Astrocyte of the hippocampus (primary cell): ENCODE measurements at regions not wholly inside any gene's neighbourhood (a gene's known extent, or its start where the extent isn't known, plus 50 kb on each side); places are given as distances from the start of the nearest gene placed in this dataset.

Source experiments
- DNase-seq: peaks from one replicate; pipeline ENCODE4 v3.0.0; 2011; ENCODE audit warnings: low read depth, low spot score

GRCh38 chr3:74564560-74564959, 49.9 kb downstream of the CNTN3 start:
- no peak for DNase-seq

- no peak for DNase-seq
These were observed 51.7 kb downstream of the CNTN3 start for GRCh38 chr3:74562558-74563269.

GRCh38 chr3:74561881-74562280, 52.6 kb downstream of the CNTN3 start:
- DNase-seq, result peak; percentile 15

- DNase-seq, result no peak
These were observed 55.2 kb downstream of the CNTN3 start for GRCh38 chr3:74559261-74559660.

- no peak for DNase-seq
These were observed 63.8 kb downstream of the CNTN3 start for GRCh38 chr3:74550686-74551085.

- peak; percentile 70 for DNase-seq
These were observed 68.0 kb downstream of the CNTN3 start for GRCh38 chr3:74546426-74546825.

- DNase-seq, result no peak
These were observed 72.0 kb downstream of the CNTN3 start for GRCh38 chr3:74542441-74542840.

GRCh38 chr3:74539876-74540275, 74.6 kb downstream of the CNTN3 start:
- DNase-seq, result peak; percentile 16

GRCh38 chr3:74538669-74539068, 75.8 kb downstream of the CNTN3 start:
- DNase-seq, result no peak

GRCh38 chr3:74537857-74538256, 76.6 kb downstream of the CNTN3 start:
- DNase-seq, result no peak

- peak; percentile 28 for DNase-seq
These were observed 77.3 kb downstream of the CNTN3 start for GRCh38 chr3:74537164-74537563.

- no peak for DNase-seq
These were observed 79.2 kb downstream of the CNTN3 start for GRCh38 chr3:74535281-74535680.

GRCh38 chr3:74534611-74535010, 79.8 kb downstream of the CNTN3 start:
- no peak for DNase-seq

GRCh38 chr3:74532446-74532845, 82.0 kb downstream of the CNTN3 start:
- DNase-seq, result peak; percentile 48

GRCh38 chr3:74531491-74531890, 83.0 kb downstream of the CNTN3 start:
- DNase-seq, result no peak

- no peak for DNase-seq
These were observed 85.3 kb downstream of the CNTN3 start for GRCh38 chr3:74529145-74529544.

- DNase-seq, result no peak
These were observed 86.9 kb downstream of the CNTN3 start for GRCh38 chr3:74527566-74527965.

GRCh38 chr3:74523811-74524210, 90.6 kb downstream of the CNTN3 start:
- DNase-seq, result peak; percentile 12

GRCh38 chr3:74520895-74521294, 93.6 kb downstream of the CNTN3 start:
- DNase-seq, result no peak

- no peak for DNase-seq
These were observed 95.8 kb downstream of the CNTN3 start for GRCh38 chr3:74518610-74519009.

- DNase-seq, result no peak
These were observed 98.4 kb downstream of the CNTN3 start for GRCh38 chr3:74516019-74516418.

GRCh38 chr3:74515451-74515850, 99.0 kb downstream of the CNTN3 start:
- no peak for DNase-seq

- no peak for DNase-seq
These were observed 103.4 kb downstream of the CNTN3 start for GRCh38 chr3:74511078-74511477.

- DNase-seq, result no peak
These were observed 104.1 kb downstream of the CNTN3 start for GRCh38 chr3:74510261-74510818.
